H9 (cell line): ENCODE measurements at regions not wholly inside any gene's neighbourhood (a gene's known extent, or its start where the extent isn't known, plus 50 kb on each side); places are given as distances from the start of the nearest gene placed in this dataset.

Experiments
- DNase-seq: peaks from one replicate; pipeline ENCODE4 v3.0.0-alpha.2; 2017
- H2AFZ ChIP-seq: one replicate; pipeline ENCODE4 v1.6.1; 2013; ENCODE audit warnings: mild to moderate bottlenecking, low read length, control low read depth, moderate library complexity
- H2AK5ac ChIP-seq: 2 replicates; pipeline ENCODE4 v1.6.1; 2013; ENCODE audit warnings: low read length, control low read depth, mixed read lengths; ENCODE audit not compliant: insufficient read length
- H2BK120ac ChIP-seq: one replicate; pipeline ENCODE4 v1.6.1; 2013; ENCODE audit warnings: low read depth, mild to moderate bottlenecking, low read length, control low read depth, inconsistent platforms; ENCODE audit not compliant: poor library complexity, severe bottlenecking
- H2BK12ac ChIP-seq: 2 replicates; pipeline ENCODE4 v1.6.1; 2013; ENCODE audit warnings: low read length, control low read depth, mixed read lengths, low read depth; ENCODE audit not compliant: insufficient read length
- H2BK15ac ChIP-seq: 2 replicates; pipeline ENCODE4 v1.6.1; 2013; ENCODE audit warnings: low read depth, low read length, control low read depth
- H2BK20ac ChIP-seq: one replicate; pipeline ENCODE4 v1.6.1; 2013; ENCODE audit warnings: low read depth, mild to moderate bottlenecking, low read length, control low read depth, inconsistent platforms; ENCODE audit not compliant: poor library complexity, severe bottlenecking
- H2BK5ac ChIP-seq: 2 replicates; pipeline ENCODE4 v1.6.1; 2013; ENCODE audit warnings: low read length, control low read depth, mixed read lengths; ENCODE audit not compliant: insufficient read length
- H3K14ac ChIP-seq: 2 replicates; pipeline ENCODE4 v1.6.1; 2013; ENCODE audit warnings: low read length, control low read depth; ENCODE audit not compliant: insufficient read depth
- H3K18ac ChIP-seq: 2 replicates; pipeline ENCODE4 v1.6.1; 2013; ENCODE audit warnings: low read depth, mild to moderate bottlenecking, mixed read lengths, low read length, control low read depth; ENCODE audit not compliant: insufficient read length
- H3K23ac ChIP-seq: 2 replicates; pipeline ENCODE4 v1.6.1; 2013; ENCODE audit warnings: low read length, control low read depth, mixed read lengths, low read depth; ENCODE audit not compliant: insufficient read length
- H3K23me2 ChIP-seq: 2 replicates; pipeline ENCODE4 v1.6.1; 2013; ENCODE audit warnings: low read depth, mild to moderate bottlenecking, mixed read lengths, low read length, control low read depth; ENCODE audit not compliant: insufficient read length, poor library complexity, severe bottlenecking
- H3K27ac ChIP-seq: 2 replicates; pipeline ENCODE4 v1.5.1; 2013; ENCODE audit warnings: low read length, control low read depth, mixed read lengths, low read depth; ENCODE audit not compliant: insufficient read length
- H3K27me3 ChIP-seq: 2 replicates; pipeline ENCODE4 v1.6.1; 2013; ENCODE audit warnings: low read length, control low read depth, inconsistent platforms; ENCODE audit not compliant: insufficient read depth
- H3K4ac ChIP-seq: 2 replicates; pipeline ENCODE4 v1.6.1; 2013; ENCODE audit warnings: low read depth, mild to moderate bottlenecking, control low read depth, inconsistent platforms, low read length, moderate library complexity
- H3K4me1 ChIP-seq: 2 replicates; pipeline ENCODE4 v1.6.1; 2013; ENCODE audit warnings: low read length, control low read depth, inconsistent platforms; ENCODE audit not compliant: insufficient read depth
- H3K4me2 ChIP-seq: 2 replicates; pipeline ENCODE4 v1.6.1; 2013; ENCODE audit warnings: low read length, control low read depth, mixed read lengths; ENCODE audit not compliant: insufficient read length, insufficient read depth
- H3K56ac ChIP-seq: 2 replicates; pipeline ENCODE4 v1.6.1; 2013; ENCODE audit warnings: low read depth, mild to moderate bottlenecking, mixed read lengths, low read length, control low read depth; ENCODE audit not compliant: insufficient read length
- H3K79me1 ChIP-seq: 2 replicates; pipeline ENCODE4 v1.6.1; 2013; ENCODE audit warnings: low read depth, mild to moderate bottlenecking, moderate library complexity, low read length, control low read depth, inconsistent platforms; ENCODE audit not compliant: insufficient read depth, poor library complexity, severe bottlenecking
- H3K79me2 ChIP-seq: 2 replicates; pipeline ENCODE4 v1.6.1; 2013; ENCODE audit warnings: low read length, control low read depth, inconsistent platforms; ENCODE audit not compliant: insufficient read depth
- H3K9ac ChIP-seq: 2 replicates; pipeline ENCODE4 v1.6.1; 2013; ENCODE audit warnings: low read length, control low read depth, mixed read lengths; ENCODE audit not compliant: insufficient read length; ENCODE audit errors: extremely low read depth
- H3K9me3 ChIP-seq: one replicate; pipeline ENCODE4 v1.6.1; 2013; ENCODE audit warnings: low read depth, low read length, inconsistent platforms; ENCODE audit not compliant: control insufficient read depth
- H3T11ph ChIP-seq: one replicate; pipeline ENCODE4 v1.6.1; 2013; ENCODE audit warnings: mild to moderate bottlenecking, low read length, control low read depth, inconsistent platforms
- H4K20me1 ChIP-seq: one replicate; pipeline ENCODE4 v1.6.1; 2013; ENCODE audit not compliant: control insufficient read depth, insufficient read length, insufficient read depth
- H4K5ac ChIP-seq: 2 replicates; pipeline ENCODE4 v1.6.1; 2013; ENCODE audit warnings: low read depth, mild to moderate bottlenecking, mixed read lengths, low read length, control low read depth; ENCODE audit not compliant: insufficient read length
- H4K8ac ChIP-seq: replicated peaks from 2 replicates; pipeline ENCODE4 v1.6.1; 2013; ENCODE audit warnings: low read length, control low read depth, mixed read lengths, low read depth; ENCODE audit not compliant: insufficient read length
- H4K91ac ChIP-seq: 2 replicates; pipeline ENCODE4 v1.6.1; 2013; ENCODE audit warnings: low read depth, mild to moderate bottlenecking, moderate library complexity, mixed read lengths, low read length, control low read depth; ENCODE audit not compliant: insufficient read length
- H3K27ac Mint-ChIP-seq, 3 experiments: 2 replicates in 2 of 3; 3 replicates in 1 of 3; pipeline ENCODE4 v1.8.0; 2020 to 2021; ENCODE audit warnings: mixed read lengths in 3 of 3, mild to moderate bottlenecking in 1 of 3, moderate library complexity in 1 of 3
- H3K27me3 Mint-ChIP-seq: 2 replicates; pipeline ENCODE4 v1.8.0; 2021; ENCODE audit warnings: low read depth, mild to moderate bottlenecking, moderate library complexity, mixed read lengths
- H3K36me3 Mint-ChIP-seq, 3 experiments: 2 replicates in 2 of 3; 3 replicates in 1 of 3; pipeline ENCODE4 v1.8.0; 2020 to 2021; ENCODE audit warnings: low read depth in 3 of 3, mixed read lengths in 3 of 3; ENCODE audit not compliant: insufficient read depth in 1 of 3
- H3K4me1 Mint-ChIP-seq, 2 experiments: 2 replicates each; pipeline ENCODE4 v1.8.0; 2020; ENCODE audit warnings: mixed read lengths in 2 of 2
- H3K4me3 Mint-ChIP-seq, 2 experiments: 2 replicates in 1 of 2; 3 replicates in 1 of 2; pipeline ENCODE4 v1.8.0; 2020 to 2021; ENCODE audit warnings: mild to moderate bottlenecking in 2 of 2, mixed read lengths in 2 of 2, moderate library complexity in 1 of 2
- H3K9me3 Mint-ChIP-seq, 2 experiments: 2 replicates in 1 of 2; 3 replicates in 1 of 2; pipeline ENCODE4 v1.8.0; 2020; ENCODE audit warnings: mild to moderate bottlenecking in 2 of 2, mixed read lengths in 2 of 2, moderate library complexity in 1 of 2
- CTCF ChIP-seq: fragments of 200-600 bp; sonication (generic); conservative IDR thresholded peaks from 3 replicates; pipeline ENCODE4 v1.8.0; 2021; ENCODE audit warnings: antibody characterized with exemption, mild to moderate bottlenecking
- WGBS: extraction: QIAGEN DNeasy Blood & Tissue Kit; methylation state at CpG from one replicate; pipeline ENCODE4 v1.1.7; 2013; ENCODE audit warnings: missing lambda C conversion rate, low lambda C conversion rate, mixed read lengths; ENCODE audit not compliant: insufficient read length; ENCODE audit errors: extremely low coverage; 5-methylcytosine and 5-hydroxymethylcytosine counted together

GRCh38 chr7:138235207-138235606 lies 158.9 kb downstream of the AKR1D1 start:
- Histone ChIP-seq H3T11ph (no peak overlapping the region), H3K9me3 (no peaks in the 10 kb centered on the region), H2BK120ac (no peak overlapping the region), H2AK5ac (no peak overlapping the region), H3K4me2 (no peak overlapping the region), H3K56ac (no peak overlapping the region), H3K18ac (no peak overlapping the region), H4K8ac (no peak overlapping the region), H3K27me3 (no peaks in the 10 kb centered on the region), H3K27ac (no peak overlapping the region), H2BK20ac (no peak overlapping the region), H2BK5ac (no peak overlapping the region), H3K4me1 (no peaks in the 10 kb centered on the region), H3K14ac (no peak overlapping the region), H2BK15ac (no peak overlapping the region), H3K9ac (no peak overlapping the region), H4K20me1 (no peaks in the 10 kb centered on the region), H2AFZ (no peak overlapping the region), H2BK12ac (no peak overlapping the region), H4K91ac (no peak overlapping the region), H3K79me2 (no peaks in the 10 kb centered on the region), H4K5ac (no peak overlapping the region), H3K23ac (no peak overlapping the region), H3K4ac (no peak overlapping the region), H3K79me1 (no peaks in the 10 kb centered on the region), H3K23me2 (no peaks in the 10 kb centered on the region)
- peaks cover 32 to 54% (median 38%) of the 10 kb centered on the region in 3 experiments for H3K36me3 Mint-ChIP-seq
- no peak for DNase-seq
- peaks cover 31 to 56% of the 10 kb centered on the region in 2 experiments for H3K9me3 Mint-ChIP-seq
- no peak overlapping the region for H3K27ac Mint-ChIP-seq
- no peak overlapping the region for H3K4me3 Mint-ChIP-seq
- no peak for TF ChIP-seq CTCF
- peaks cover 1% of the 10 kb centered on the region for H3K27me3 Mint-ChIP-seq
- H3K4me1 Mint-ChIP-seq, result no peaks in the 10 kb centered on the region
- no CpG with 5 or more reads among the region's 3 CpGs for WGBS
